Renal cortical epithelial cell (primary cell): ENCODE measurements at regions not wholly inside any gene's neighbourhood (a gene's known extent, or its start where the extent isn't known, plus 50 kb on each side); places are given as distances from the start of the nearest gene placed in this dataset.

ENCODE experiments used
- DNase-seq: peaks from one replicate; pipeline ENCODE4 v3.0.0-alpha.2; 2011; ENCODE audit warnings: low read depth

DNA sequence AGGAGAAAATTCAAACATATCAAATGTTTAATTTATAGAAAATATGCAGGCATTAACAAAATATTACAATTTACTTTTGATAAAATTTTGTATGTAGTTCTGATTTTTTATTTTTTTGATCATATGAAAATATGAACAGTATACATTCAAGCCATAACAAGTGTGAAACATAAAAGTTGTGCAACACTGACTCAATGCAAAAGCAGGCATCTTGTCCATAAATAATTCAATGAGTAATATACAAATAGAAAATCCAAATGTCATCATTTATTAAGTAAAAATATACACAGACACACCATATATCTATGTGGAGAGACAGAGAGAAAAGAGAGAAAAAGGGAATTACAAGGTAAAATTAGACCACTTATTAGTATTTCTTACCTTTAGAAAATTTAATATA is 1183.9 kb downstream of the SLITRK1 start:
- DNase-seq: no peak

DNA sequence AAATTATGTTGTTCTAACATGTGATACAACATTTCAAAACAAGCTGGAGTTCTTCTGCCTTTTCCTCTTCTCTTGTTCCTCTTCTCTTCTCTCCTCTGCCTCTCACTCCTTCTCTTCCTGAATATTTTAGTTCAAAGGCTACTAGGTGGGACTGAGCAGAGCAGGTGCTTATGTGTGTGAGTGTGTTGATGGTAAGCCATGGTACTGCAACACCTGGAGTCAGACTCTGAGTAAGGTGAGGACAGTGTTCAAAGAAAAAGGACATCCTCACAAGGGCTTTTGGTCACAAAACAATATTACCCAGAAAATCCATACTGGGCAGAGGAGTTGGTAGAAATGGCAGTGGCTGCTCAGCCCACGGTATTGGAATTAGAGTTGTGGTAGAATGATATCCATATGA is 1188.7 kb downstream of the SLITRK1 start:
- no peak for DNase-seq

DNA sequence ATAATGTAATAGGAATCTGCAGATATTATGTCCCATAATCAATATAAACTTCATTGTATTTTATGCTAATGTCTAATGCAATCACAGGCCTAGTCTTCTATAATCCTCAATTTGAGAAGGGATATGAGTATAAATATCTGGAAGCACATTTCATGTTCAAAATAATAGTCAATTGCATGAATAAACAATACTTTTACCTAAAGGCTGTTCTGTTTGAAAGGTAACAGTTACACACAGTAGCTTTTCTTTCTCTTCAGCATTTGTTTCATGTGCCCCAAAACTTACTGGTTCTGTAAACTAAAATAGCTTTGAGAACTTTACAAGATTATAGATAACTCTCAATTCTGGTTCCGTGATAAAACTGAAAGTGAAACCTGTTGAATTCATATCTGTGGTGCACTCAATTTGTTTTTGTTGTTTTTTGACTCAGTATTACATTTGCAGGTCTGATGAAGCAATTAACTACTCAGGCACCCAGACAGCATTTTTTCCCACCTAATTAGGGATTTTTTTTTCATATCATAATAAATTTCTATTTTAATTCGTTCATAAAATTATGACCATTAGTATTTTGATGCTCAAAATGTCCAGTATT is 1193.8 kb downstream of the SLITRK1 start:
- peak; percentile 2 for DNase-seq

DNA sequence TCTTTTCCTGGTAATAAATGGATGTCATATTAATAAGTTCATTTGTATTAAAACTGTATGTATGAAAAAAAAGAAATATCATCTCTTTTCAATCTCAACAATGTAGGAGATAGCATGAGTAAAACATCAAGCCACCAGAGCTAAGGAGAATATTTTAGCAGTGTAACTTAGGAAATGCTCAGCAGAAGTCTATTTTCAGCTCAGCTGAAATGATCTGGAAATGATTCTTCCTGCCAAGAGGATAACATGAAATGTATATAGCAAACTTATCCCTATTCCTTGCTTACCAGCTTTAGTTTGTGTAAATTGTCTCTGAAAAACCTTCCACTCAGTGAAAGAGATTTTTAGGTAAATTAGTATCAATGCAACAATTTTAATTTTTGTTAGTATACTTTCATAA is 1194.4 kb downstream of the SLITRK1 start:
- DNase-seq: no peak

DNA sequence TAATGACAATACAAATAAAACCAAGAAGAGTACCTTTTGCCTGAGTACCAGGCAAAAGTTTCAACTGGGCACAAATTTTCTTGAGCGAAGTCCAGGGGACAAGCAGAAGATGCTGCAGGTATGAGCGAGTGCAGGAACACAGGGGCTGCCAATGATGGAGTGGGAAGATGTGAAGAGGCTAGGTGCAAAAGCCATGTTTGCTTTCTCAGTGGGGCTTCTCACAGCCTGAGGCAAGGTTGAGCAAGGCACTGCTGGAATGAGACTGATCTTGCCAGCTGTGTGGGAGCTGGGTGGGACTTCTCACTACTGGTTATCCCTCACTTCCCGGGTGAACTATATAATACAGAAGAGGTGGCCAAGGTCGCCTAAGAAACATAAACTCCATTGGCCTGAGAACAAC is 1200.7 kb downstream of the SLITRK1 start:
- no peak for DNase-seq

DNA sequence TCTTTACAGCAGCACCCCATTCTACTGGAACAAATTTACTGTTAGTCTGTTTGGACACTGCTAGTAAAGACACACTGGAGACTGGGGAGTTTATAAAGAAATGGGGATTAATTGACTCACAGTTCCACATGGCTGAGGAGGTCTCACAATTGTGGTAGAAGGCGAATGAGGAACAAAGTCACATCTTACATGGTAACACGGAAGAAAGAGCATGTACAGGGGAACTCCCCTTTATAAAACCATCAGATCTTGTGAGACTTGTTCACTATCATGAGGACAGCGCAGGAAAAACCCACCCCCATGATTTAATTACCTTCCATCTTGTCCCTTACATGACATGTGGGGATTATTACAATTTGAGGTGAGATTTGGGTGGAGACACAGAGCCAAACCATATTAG is 1204.2 kb downstream of the SLITRK1 start:
- DNase-seq: no peak

DNA sequence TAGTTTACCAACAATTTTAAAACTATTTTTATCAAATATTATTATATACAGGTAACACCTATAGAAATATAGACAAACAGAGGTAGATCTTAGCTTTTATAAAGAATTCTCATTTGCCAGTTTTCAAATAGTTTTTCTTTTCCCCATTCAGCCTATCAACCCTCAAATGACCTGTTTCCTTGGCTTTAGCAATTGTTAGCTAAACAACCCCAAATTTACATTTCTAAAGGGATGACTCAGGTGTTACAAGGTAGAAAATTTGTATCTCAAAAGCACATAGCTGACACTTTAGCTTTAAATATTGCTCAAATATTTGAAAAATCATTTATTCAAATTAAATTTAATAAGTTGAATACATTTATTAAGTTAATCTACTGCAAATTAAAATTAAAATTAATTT is 1207.2 kb downstream of the SLITRK1 start:
- DNase-seq: no peak

DNA sequence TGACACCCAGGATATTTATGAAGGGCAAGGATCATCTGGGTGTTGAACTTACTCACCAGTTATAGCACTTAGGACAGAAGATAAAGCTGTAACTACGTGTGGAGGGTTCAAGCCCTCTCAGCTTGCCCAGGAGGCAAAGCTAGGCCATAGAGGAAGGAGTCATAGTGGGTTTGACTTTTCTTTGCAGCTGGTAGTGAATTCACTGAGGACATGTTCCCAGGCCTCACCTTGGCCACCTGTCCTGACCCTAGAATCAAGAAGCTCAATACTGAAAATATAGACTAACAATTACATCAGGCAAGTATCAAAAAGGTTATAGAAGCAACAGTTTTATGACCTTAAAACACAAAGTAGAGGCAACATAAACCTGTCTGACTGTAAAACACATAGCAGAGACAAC is 1207.7 kb downstream of the SLITRK1 start:
- no peak for DNase-seq

DNA sequence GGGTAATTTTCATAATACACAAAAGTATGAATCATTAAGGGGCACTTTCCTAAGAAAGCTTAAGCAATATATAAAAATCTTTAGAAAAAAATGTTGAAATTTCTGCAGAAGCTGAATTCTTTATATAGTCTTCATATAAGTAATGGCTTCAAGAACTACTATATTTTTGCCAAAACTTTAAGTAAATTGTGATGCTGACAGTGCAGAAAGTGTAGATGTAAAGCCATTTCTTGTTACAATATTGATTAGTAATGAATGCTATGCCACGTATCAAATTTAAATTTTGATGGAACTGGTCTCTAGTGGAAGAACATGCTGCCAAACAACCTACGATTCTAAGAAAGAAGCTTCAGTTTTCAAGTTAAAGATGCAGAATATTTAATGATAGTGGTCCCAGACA is 1210.0 kb downstream of the SLITRK1 start:
- no peak for DNase-seq

DNA sequence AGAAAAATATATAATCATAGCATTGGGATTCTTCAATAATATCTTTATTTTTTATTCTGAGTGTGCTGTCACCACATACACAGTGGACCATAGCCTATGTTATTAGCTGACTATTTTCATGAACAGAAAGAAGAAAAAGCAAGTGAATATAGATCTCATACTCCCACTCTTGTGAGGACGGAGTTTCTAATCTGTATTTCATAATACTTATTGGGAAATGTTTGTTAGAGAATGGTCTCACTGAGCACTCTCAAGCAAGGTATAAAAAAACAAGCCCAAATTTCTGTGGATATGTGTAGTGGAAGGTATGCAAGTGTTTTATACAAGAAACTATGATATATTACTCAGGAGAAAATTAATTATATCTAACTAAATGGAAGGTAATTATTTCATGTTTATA is 1218.1 kb downstream of the SLITRK1 start:
- DNase-seq: no peak

DNA sequence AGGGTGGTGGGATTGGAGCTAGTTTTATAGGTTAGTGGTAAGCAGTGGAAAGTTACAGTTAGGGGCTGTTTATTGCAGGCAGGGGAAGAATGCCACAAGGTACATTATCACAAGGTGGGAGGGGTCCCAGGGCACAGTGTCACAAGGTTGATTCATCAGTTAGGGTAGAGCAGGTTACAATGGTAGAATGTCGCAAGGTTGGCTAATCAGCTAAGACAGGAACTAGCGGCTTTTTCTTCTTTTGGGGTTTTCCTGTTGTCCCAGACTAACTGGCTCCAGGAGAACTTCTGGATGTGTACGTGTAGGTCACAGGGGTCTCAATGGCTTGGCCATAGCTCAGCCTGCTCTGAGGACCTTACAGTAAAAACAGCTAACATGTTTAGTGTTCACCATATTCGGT is 1221.1 kb downstream of the SLITRK1 start:
- DNase-seq: no peak

DNA sequence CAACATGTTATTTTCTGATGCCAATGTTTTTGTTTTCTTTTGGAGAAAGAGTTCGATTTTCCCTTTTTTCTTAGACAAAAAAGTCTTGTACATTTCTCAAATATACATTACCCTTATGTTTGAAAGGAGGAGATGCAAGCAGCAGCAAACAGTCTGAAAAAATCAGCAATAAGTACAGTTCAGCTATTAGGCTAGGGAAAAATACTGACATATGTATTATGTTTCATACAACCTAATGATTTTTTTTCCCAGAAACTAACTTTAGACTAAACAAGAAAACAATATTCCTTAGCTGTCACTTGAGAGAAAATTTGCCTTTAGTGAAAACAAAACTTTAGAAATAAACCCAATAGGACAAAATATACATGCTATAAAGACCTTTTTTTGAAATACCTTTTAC is 1223.5 kb downstream of the SLITRK1 start:
- no peak for DNase-seq

DNA sequence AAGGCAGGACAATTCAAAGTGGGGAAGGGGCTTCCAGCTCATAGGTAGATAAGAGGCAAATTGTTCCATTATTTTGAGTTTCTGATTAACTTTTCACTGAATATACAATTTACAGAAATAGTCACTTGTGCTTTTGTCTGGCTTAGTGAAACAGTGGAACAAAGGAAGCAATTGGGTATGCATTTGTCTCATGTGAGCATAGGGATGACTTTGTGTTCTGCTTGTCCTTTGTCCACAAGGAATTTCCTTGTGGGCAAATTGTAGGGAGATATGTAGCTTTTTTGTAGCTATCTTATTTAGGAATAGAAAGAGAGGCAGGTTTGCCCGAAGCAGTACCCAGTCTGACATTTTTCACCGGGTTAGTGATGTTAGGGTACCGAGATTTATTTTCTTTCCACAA is 1224.8 kb downstream of the SLITRK1 start:
- DNase-seq: no peak

DNA sequence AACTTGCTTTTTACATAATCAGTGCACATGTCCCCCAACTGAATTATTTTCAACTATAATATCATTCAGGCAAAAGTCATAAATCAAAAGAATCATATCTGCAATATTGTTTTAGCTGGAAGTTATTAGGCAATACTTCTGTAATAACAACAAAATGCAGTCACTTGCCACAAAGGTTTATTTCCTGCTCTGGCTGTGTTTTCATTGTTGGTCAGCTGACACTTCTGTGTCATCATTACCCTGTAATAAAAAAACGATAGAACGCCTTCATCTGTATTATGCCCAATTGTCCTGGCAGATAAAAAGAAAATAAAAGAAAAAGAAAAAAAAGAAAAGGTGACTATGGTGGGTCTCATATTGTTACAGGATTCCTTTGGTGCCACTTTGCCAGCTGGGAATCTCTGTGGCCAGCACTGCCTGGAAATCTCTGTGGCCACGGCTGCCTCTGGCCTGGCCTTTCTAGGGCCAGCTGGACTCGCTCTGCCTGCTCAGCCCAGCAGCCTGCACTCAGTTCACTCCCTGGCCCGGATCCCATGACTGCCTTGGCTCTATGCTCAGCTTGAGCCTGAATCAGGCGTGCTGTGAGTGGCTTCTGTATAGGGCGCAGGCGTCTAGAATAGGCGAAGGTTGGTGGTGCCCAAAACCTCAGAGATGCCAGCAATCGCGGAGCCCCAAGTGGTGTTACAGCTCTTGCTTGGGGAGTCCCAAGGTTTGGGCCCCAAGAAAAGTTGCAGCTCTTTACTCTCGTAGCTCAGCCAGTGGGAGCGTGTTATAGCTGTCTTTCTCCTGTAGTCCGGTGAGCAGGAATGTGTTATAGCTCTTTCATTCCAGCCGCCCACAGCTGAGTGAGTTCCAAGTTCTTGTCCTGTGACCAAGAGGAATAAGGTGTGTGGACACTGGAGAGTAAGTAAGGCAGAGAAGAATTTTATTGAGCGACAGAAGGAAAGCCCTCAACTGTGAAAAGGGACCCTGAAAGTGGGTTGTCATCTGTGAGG is 1227.1 kb downstream of the SLITRK1 start:
- DNase-seq: no peak

DNA sequence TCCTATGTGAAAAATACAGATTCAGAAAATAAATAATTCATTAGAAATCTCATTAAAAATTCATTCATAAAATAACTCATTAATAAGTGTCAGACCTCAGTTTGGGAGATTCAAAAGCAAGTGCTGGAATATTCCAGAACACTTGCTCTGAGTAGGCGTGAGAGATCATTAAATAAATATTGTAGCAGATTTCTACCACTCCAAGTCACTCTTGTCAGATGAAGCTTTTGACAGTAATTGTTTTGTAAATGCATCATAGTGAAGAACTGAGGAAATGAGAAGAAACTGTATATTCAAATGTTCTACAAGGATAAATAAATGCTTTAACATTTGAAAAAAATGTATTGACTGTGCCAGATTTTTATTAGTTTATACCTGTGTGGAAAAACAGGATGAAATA is 1228.1 kb downstream of the SLITRK1 start:
- no peak for DNase-seq

DNA sequence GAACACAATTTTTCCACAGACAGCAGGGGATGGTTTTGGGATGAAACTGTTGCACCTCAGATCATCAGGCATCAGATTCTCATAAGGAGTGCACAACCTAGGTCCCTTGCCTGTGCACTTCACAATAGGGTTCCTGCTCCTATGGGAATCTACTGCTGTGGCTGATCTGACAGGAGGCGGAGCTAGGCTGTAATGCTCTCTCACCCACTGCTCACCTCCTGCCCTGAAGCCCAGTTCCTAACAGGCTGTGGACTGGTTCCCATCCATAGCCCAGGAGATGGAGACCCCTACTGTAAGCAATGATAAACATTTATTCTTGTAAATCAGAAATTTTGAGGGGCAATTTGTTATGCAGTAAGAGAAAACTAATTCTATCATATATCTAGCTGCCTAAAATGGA is 1234.7 kb downstream of the SLITRK1 start:
- DNase-seq: no peak

DNA sequence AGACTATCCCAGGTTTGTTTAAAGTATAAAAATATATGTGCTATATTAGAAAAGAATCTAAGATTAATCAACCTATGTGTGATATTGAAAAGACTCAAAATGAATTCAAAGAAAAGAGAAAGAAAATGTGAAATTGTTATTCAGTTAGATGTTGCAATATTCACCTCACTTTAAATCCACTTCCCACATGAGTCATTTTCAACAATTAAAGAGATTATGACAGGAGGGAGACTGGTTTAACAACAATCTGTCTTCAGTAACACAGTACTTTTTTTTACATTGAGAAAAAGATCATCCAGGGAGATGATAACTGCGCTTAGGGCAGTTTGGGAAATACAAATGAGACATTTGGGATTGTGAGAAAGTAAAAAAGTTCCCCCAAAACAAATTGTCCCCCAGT is 1246.2 kb downstream of the SLITRK1 start:
- DNase-seq: peak; percentile 26

DNA sequence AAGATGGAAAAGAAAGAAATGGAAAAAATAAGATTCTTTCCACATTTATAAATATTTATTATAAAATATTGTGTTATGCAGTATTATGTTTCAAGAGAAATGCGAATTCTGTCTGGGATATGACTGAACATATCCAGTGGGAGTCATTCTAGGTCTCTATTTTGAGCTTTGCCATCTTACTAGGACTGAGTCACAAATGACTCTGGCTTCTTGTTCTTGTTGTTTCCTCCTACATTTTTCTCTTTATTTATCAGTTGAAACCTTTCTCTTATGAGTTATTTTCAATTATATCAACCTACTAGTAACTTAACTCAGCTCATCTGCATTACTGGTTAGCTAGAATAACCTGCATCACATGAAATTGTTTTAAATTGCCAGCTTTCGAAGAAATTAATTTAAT is 1247.3 kb downstream of the SLITRK1 start:
- DNase-seq: no peak

DNA sequence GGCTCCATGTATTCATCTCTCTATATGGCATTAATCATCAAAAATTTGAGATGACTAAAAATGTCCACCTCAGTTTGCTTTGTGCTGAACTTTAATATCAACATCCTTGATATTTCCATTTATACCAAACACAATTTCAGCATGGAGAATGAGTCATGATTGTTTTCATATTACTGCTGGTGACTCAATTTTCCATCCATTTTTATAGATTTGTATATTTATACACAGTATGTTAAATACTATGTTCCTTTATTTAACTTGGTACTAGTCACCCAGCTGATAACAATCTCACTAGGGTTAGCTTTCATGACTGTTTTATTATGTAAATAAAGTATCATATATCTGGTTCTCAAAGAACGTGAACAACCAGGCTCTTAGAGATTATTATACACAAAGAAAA is 1255.1 kb downstream of the SLITRK1 start:
- DNase-seq: no peak

DNA sequence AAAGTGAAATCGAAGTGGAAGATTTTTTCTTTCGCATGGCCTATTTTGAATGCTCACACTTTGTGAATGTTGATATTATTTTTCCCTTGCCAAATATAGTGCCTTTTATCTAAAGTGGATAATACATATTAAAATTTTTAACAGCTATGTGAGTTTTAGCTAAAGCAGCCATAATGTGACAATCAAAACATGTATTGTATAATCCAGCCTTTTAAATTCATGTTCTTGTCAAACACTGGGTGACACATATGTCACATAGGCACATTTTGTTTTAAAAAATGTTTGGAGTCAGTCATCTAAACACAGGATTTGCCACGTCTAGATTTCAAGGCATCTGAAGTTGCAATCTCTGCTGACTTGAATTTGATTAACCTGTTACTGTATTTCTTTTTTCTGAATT is 1256.6 kb downstream of the SLITRK1 start:
- no peak for DNase-seq

DNA sequence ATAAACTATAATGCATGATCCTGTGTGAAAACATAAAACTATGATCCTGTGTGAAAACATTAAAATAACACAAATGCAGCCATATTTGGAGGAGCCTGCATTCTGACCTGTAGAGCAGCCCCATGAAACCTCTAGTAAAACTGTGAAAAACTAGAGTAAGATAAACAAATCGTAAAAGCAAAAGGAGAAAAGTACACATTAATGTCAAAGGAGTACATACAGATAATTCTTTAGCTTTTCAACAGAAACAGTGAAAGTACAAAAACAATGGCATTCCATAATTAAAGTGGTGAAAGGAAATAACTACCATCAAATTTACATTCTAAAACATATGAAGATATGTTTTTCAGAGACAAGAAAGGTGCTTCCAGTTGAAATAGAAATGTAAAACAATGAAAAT is 1267.2 kb downstream of the SLITRK1 start:
- DNase-seq: no peak

DNA sequence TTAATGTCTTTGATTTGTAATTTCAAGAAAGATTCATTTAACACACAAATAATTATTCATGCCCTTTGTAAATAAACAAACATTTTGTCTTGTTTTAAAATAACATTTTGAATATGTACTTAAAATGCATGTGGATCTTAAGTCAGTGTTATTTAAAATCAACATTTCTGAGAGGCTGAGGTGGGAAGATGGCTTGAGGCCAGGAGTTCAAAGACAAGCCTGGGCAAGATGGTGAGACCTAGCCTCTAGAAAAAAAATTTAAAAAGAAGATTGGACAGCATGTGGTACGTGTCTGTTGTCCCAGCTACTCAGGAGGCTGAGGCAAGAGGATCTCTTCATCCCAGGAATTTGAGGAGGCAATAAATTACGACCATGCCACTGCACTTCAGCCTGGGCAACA is 1268.2 kb downstream of the SLITRK1 start:
- no peak for DNase-seq

DNA sequence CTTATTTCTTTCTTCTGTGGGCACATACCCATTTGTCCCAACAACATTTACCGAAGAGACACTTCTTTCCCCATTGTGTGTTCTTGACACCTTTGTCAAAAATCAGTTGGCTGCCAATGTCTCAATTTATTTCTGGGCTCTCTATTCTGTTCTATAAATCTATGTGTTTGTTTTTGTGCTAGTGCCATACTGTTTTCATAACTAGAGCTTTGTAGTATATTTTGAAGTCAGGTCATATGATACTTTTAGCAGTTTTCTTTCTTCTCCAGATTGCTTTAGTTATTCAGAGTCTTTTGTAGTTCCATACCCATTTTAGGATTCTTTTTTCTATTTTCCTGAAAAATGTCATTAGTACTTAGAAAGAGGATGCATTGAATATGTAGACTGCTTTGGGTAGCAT is 1276.3 kb downstream of the SLITRK1 start:
- no peak for DNase-seq

DNA sequence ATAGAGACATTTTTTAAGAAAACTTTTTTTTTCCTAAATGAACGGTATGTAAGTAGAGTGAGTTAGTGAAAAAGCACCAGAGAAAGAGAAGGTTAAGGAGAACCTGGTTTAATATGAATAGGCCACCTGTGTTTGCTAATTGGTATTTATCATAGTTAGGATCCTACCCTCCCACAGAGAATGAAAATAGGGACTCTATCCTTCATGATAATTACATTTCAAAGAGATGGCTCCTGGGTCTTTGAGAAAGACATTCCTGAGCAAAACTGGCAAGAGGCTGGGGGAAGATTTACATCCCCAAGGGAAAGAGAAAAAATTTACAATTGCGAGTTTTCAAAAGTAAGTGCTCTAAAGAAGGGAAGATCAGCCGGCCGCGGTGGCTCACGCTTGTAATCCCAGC is 1284.5 kb downstream of the SLITRK1 start:
- no peak for DNase-seq
